A549 (cell line): ENCODE measurements at regions not wholly inside any gene's neighbourhood (a gene's known extent, or its start where the extent isn't known, plus 50 kb on each side); places are given as distances from the start of the nearest gene placed in this dataset.

ENCODE experiments used
- ATAC-seq, 2 experiments: fragments of 200-7000 bp in 1 of 2; fragments of >200 bp in 1 of 2; cut with Nextera tagmentation in 1 of 2; cut with Tn5 transposase in 1 of 2; 3 replicates each; pipeline versions ENCODE4 v1.8.0 to v1.9.1; 2018 to 2020; ENCODE audit warnings: mild to moderate bottlenecking in 1 of 2, moderate library complexity in 1 of 2
- CTCF ChIA-PET: fragments of 300-600 bp; sonication (Branson Sonifier 250); formaldehyde crosslinking; extraction: SDS; loops from one replicate; lab custom pipeline; 2021; ENCODE audit warnings: antibody characterized with exemption, inconsistent platforms; lab: Yijun Ruan, JAX
- POLR2A ChIA-PET: fragments of 350-600 bp; formaldehyde crosslinking; extraction: SDS; loops from one replicate; lab custom pipeline; 2021; ENCODE audit warnings: antibody characterized with exemption, inconsistent platforms; lab: Yijun Ruan, JAX
- DNase-seq, 2 experiments: peaks; one replicate each; pipeline versions ENCODE4 v3.0.0 to v3.0.0-alpha.2; 2011 to 2016; ENCODE audit warnings: low read depth in 1 of 2, low spot score in 1 of 2
- FAIRE-seq: peaks from 2 replicates; lab custom pipeline; 2011; peaks lifted over from hg19 to GRCh38; lab: Jason Lieb, UNC
- H3K27ac ChIP-seq, 2 experiments: fragments of >200 bp; sonication (Bioruptor Twin); formaldehyde crosslinking; 3 replicates each; pipeline ENCODE4 v1.5.1; 2016 to 2017
- H3K4me1 ChIP-seq: fragments of >200 bp; sonication (Bioruptor Twin); formaldehyde crosslinking; 3 replicates; pipeline ENCODE4 v1.6.1; 2016
- H3K4me2 ChIP-seq: fragments of >200 bp; sonication (Bioruptor Twin); formaldehyde crosslinking; 3 replicates; pipeline ENCODE4 v1.6.1; 2016
- H3K4me3 ChIP-seq: fragments of >200 bp; sonication (Bioruptor Twin); formaldehyde crosslinking; 3 replicates; pipeline ENCODE4 v1.5.1; 2016
- H3K9me3 ChIP-seq: fragments of >200 bp; sonication (Bioruptor Twin); formaldehyde crosslinking; 3 replicates; pipeline ENCODE4 v1.6.1; 2016
- BHLHE40 ChIP-seq: IDR thresholded peaks from 2 replicates; pipeline ENCODE4 v1.6.1; 2012; ENCODE audit warnings: low read depth, low read length, inconsistent platforms
- CBX8 ChIP-seq: fragments of 200-600 bp; sonication (generic); IDR thresholded peaks from 2 replicates; pipeline ENCODE4 v1.6.1; 2016
- EHF ChIP-seq: fragments of 250-450 bp; sonication (Bioruptor Pico); IDR thresholded peaks from 2 replicates; pipeline ENCODE4 v1.5.0; 2020; ENCODE audit warnings: mild to moderate bottlenecking
- EHMT2 ChIP-seq: fragments of 200-600 bp; sonication (generic); IDR thresholded peaks from 2 replicates; pipeline ENCODE4 v1.6.1; 2016; ENCODE audit warnings: antibody characterized with exemption, low read depth, mild to moderate bottlenecking, moderate library complexity
- EP300 ChIP-seq, 2 experiments: fragments of >200 bp; sonication (Bioruptor Twin); formaldehyde crosslinking; IDR thresholded peaks; 2 replicates in 1 of 2; 3 replicates in 1 of 2; pipeline ENCODE4 v1.6.1; 2016 to 2017
- FOSL2 ChIP-seq, 2 experiments: fragments of 450-650 bp in 1 of 2; fragments of >200 bp in 1 of 2; sonication (Bioruptor Twin) in 1 of 2; formaldehyde crosslinking; IDR thresholded peaks; 2 replicates each; pipeline versions ENCODE4 v1.5.0 to v1.6.1; 2016 to 2020; ENCODE audit warnings: mild to moderate bottlenecking in 1 of 2, moderate library complexity in 1 of 2
- FOXS1 ChIP-seq: fragments of 250-450 bp; sonication (Bioruptor Pico); IDR thresholded peaks from 2 replicates; pipeline ENCODE4 v1.5.0; 2020; ENCODE audit warnings: mild to moderate bottlenecking, moderate library complexity
- HDAC2 ChIP-seq: fragments of 200-600 bp; sonication (generic); IDR thresholded peaks from 2 replicates; pipeline ENCODE4 v1.6.1; 2016
- HEYL ChIP-seq: fragments of 250-450 bp; sonication (Bioruptor Pico); IDR thresholded peaks from 2 replicates; pipeline ENCODE4 v1.8.0; 2021; ENCODE audit warnings: mild to moderate bottlenecking, moderate library complexity
- HOXA7 ChIP-seq: fragments of 250-450 bp; sonication (Bioruptor Pico); IDR thresholded peaks from 2 replicates; pipeline ENCODE4 v1.5.0; 2020; ENCODE audit warnings: mild to moderate bottlenecking, moderate library complexity
- HOXB13 ChIP-seq: fragments of 250-450 bp; sonication (Bioruptor Pico); IDR thresholded peaks from 2 replicates; pipeline ENCODE4 v1.5.0; 2020; ENCODE audit warnings: low read depth, mild to moderate bottlenecking, moderate library complexity
- HOXB5 ChIP-seq: fragments of 250-450 bp; sonication (Bioruptor Pico); IDR thresholded peaks from 2 replicates; pipeline ENCODE4 v1.5.0; 2020; ENCODE audit warnings: mild to moderate bottlenecking, moderate library complexity
- KDM5A ChIP-seq: fragments of 200-600 bp; sonication (generic); IDR thresholded peaks from 2 replicates; pipeline ENCODE4 v1.6.1; 2016; ENCODE audit warnings: antibody characterized with exemption, mild to moderate bottlenecking
- POLR2A ChIP-seq: IDR thresholded peaks from 2 replicates; pipeline ENCODE4 v1.6.1; 2012; ENCODE audit warnings: mild to moderate bottlenecking, low read length
- POLR2AphosphoS2 ChIP-seq: conservative IDR thresholded peaks from 2 replicates; pipeline ENCODE4 v1.6.1; 2012; ENCODE audit warnings: low read length, improper control_type of control experiment, inconsistent platforms
- RAD21 ChIP-seq, 2 experiments: fragments of >200 bp in 1 of 2; sonication (Bioruptor Twin) in 1 of 2; formaldehyde crosslinking in 1 of 2; IDR thresholded peaks in 1 of 2; conservative IDR thresholded peaks in 1 of 2; 2 replicates in 1 of 2; 3 replicates in 1 of 2; pipeline ENCODE4 v1.6.1; 2012 to 2018; ENCODE audit warnings: inconsistent platforms in 1 of 2
- RCOR1 ChIP-seq: fragments of 150-350 bp; IDR thresholded peaks from 2 replicates; pipeline ENCODE4 v1.6.1; 2014; ENCODE audit warnings: antibody characterized with exemption, low read length, low read depth
- SMC3 ChIP-seq: fragments of >200 bp; sonication (Bioruptor Twin); formaldehyde crosslinking; IDR thresholded peaks from 3 replicates; pipeline ENCODE4 v1.6.1; 2018; ENCODE audit warnings: inconsistent platforms
- TP53 ChIP-seq: fragments of 250-450 bp; sonication (Bioruptor Pico); IDR thresholded peaks from 2 replicates; pipeline ENCODE4 v1.5.0; 2021; ENCODE audit warnings: mild to moderate bottlenecking, moderate library complexity
- ZC3H11A ChIP-seq: fragments of 450-650 bp; IDR thresholded peaks from 2 replicates; pipeline ENCODE4 v1.6.1; 2014; ENCODE audit warnings: antibody characterized with exemption, mild to moderate bottlenecking
- ZSCAN20 ChIP-seq: fragments of 250-450 bp; sonication (Bioruptor Pico); IDR thresholded peaks from 2 replicates; pipeline ENCODE4 v1.8.0; 2022; ENCODE audit warnings: mild to moderate bottlenecking, moderate library complexity
- WGBS: methylation state at CpG from one replicate; pipeline ENCODE4 v1.1.6; 2017; ENCODE audit errors: missing lambda C conversion rate; 5-methylcytosine and 5-hydroxymethylcytosine counted together
- TF ChIP-seq, protein P1 (sequence below): fragments of 250-450 bp; sonication (Bioruptor Pico); IDR thresholded peaks from 2 replicates; pipeline ENCODE4 v1.5.0; 2021; ENCODE audit warnings: mild to moderate bottlenecking, moderate library complexity, borderline replicate concordance
- TF ChIP-seq, protein P2 (sequence below): fragments of >200 bp; sonication (Bioruptor Twin); formaldehyde crosslinking; IDR thresholded peaks from 3 replicates; pipeline ENCODE4 v1.6.1; 2016
- TF ChIP-seq, protein P3 (sequence below): fragments of >200 bp; sonication (Bioruptor Twin); formaldehyde crosslinking; IDR thresholded peaks from 2 replicates; pipeline ENCODE4 v1.6.1; 2016
- TF ChIP-seq, protein P4 (sequence below): fragments of >200 bp; sonication (Bioruptor Twin); formaldehyde crosslinking; IDR thresholded peaks from 3 replicates; pipeline ENCODE4 v1.5.1; 2016

DNA sequence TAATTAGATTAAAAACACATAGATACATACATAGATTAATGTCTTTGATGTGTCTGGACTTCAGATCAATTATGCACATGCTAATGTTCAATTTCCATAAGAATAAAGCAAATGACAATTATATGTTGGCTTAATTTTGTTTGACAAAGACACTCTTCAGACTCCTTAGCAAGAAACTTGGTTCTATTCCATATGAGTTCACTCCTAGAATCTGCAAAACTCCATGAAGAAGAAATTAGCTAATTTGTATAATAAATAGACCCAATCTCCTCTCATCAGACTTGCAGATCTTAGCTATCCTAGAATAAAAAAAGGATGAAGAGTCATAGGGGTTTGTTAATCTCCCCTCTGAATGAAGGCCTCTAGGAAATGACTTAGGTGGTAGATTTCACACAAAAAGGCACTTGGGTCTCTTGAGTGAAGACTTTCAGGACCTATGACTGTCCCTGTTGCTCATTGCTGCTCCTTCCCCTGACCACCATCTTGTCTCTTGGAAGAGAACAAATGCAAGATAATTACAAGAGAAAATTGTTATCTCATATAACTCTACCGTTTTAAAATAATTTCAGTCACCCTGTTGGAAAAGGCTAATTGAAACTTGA lies 302.2 kb downstream of the EFNB2 start:
- no peak for TF ChIP-seq FOSL2 (IDR thresholded peaks at IDR 0.05)
- no peak for TF ChIP-seq FOSL2 (CRISPR knock-in tag; IDR thresholded peaks at IDR 0.05)
- TF ChIP-seq HOXA7 (CRISPR knock-in tag), result no peak
- no peak for TF ChIP-seq SMC3
- TF ChIP-seq, protein P1, sequence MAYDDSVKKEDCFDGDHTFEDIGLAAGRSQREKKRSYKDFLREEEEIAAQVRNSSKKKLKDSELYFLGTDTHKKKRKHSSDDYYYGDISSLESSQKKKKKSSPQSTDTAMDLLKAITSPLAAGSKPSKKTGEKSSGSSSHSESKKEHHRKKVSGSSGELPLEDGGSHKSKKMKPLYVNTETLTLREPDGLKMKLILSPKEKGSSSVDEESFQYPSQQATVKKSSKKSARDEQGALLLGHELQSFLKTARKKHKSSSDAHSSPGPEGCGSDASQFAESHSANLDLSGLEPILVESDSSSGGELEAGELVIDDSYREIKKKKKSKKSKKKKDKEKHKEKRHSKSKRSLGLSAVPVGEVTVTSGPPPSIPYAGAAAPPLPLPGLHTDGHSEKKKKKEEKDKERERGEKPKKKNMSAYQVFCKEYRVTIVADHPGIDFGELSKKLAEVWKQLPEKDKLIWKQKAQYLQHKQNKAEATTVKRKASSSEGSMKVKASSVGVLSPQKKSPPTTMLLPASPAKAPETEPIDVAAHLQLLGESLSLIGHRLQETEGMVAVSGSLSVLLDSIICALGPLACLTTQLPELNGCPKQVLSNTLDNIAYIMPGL (CRISPR knock-in tag), result no peak
- no peak for TF ChIP-seq ZSCAN20
- no peak for TF ChIP-seq KDM5A
- TF ChIP-seq POLR2AphosphoS2, result no peak
- no peak for TF ChIP-seq FOXS1 (CRISPR knock-in tag)
- no peak for TF ChIP-seq HEYL (CRISPR knock-in tag)
- no peak for TF ChIP-seq HOXB13 (CRISPR knock-in tag)
- no peak for TF ChIP-seq TP53 (CRISPR knock-in tag)
- TF ChIP-seq, protein P2, sequence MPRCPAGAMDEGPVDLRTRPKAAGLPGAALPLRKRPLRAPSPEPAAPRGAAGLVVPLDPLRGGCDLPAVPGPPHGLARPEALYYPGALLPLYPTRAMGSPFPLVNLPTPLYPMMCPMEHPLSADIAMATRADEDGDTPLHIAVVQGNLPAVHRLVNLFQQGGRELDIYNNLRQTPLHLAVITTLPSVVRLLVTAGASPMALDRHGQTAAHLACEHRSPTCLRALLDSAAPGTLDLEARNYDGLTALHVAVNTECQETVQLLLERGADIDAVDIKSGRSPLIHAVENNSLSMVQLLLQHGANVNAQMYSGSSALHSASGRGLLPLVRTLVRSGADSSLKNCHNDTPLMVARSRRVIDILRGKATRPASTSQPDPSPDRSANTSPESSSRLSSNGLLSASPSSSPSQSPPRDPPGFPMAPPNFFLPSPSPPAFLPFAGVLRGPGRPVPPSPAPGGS, result no peak
- TF ChIP-seq BHLHE40, result no peak
- TF ChIP-seq RCOR1, result no peak
- no peak for TF ChIP-seq EHF (CRISPR knock-in tag)
- TF ChIP-seq CBX8, result no peak
- no peak for TF ChIP-seq EHMT2
- TF ChIP-seq RAD21 (conservative IDR thresholded peaks at IDR 0.05 in 1 of 2, IDR thresholded peaks at IDR 0.05 in 1 of 2), result no peak
- TF ChIP-seq HDAC2, result no peak
- TF ChIP-seq, protein P3, sequence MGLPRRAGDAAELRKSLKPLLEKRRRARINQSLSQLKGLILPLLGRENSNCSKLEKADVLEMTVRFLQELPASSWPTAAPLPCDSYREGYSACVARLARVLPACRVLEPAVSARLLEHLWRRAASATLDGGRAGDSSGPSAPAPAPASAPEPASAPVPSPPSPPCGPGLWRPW, result no peak
- H3K9me3 ChIP-seq, result no peaks in the 10 kb centered on the region
- 13% methylated on average over 1 of the region's 1 CpG for WGBS
- POLR2A ChIA-PET, result no interaction called here
- H3K27ac ChIP-seq, result no peak overlapping the region
- no peak overlapping the region for H3K4me2 ChIP-seq
- DNase-seq (no peak), FAIRE-seq (no peak), ATAC-seq (no peak)
- H3K4me3 ChIP-seq, result no peak overlapping the region
- no peaks in the 10 kb centered on the region for H3K4me1 ChIP-seq
- CTCF ChIA-PET, result interaction anchor here (1.4 kb wide), 1 partner anchor 11 kb away, joined by 3 read pairs; no protein-coding TSS in a partner anchor

DNA sequence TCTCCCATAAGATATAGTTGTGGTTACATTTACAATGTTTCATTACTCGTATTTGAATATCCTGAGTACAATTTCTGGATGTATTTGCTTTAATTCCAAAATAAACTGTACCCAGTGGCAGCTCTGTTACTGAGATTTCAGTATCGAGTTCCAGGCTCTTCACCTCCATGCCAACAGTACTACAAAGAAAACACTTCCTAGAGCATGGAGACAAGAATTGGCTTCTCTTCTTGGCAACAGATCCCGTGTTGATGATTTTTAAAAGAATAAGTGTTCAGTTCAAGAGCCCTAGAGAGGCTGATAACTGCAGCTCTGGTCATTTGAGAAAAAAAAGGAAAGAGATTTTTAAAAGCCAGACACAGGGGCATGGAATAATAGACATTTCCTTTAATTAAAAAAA lies 302.8 kb downstream of the EFNB2 start:
- WGBS, result 27% methylated on average over 3 of the region's 3 CpGs
- Histone ChIP-seq H3K9me3 (no peaks in the 10 kb centered on the region), H3K4me1 (no peaks in the 10 kb centered on the region), H3K27ac (no peak overlapping the region), H3K4me3 (no peak overlapping the region), H3K4me2 (no peak overlapping the region)
- FAIRE-seq (no peak), DNase-seq (no peak), ATAC-seq (no peak)
- ChIA-PET CTCF (interaction anchor here (1.4 kb wide), 1 partner anchor 10 kb away, joined by 3 read pairs; no protein-coding TSS in a partner anchor), POLR2A (no interaction called here)
- TF ChIP-seq, protein P4, sequence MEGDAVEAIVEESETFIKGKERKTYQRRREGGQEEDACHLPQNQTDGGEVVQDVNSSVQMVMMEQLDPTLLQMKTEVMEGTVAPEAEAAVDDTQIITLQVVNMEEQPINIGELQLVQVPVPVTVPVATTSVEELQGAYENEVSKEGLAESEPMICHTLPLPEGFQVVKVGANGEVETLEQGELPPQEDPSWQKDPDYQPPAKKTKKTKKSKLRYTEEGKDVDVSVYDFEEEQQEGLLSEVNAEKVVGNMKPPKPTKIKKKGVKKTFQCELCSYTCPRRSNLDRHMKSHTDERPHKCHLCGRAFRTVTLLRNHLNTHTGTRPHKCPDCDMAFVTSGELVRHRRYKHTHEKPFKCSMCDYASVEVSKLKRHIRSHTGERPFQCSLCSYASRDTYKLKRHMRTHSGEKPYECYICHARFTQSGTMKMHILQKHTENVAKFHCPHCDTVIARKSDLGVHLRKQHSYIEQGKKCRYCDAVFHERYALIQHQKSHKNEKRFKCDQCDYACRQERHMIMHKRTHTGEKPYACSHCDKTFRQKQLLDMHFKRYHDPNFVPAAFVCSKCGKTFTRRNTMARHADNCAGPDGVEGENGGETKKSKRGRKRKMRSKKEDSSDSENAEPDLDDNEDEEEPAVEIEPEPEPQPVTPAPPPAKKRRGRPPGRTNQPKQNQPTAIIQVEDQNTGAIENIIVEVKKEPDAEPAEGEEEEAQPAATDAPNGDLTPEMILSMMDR, result no peak
- TF ChIP-seq EHF (CRISPR knock-in tag) (no peak), EP300 (IDR thresholded peaks at IDR 0.05) (no peak), FOSL2 (IDR thresholded peaks at IDR 0.05) (no peak), FOSL2 (CRISPR knock-in tag; IDR thresholded peaks at IDR 0.05) (no peak), POLR2A (no peak), HOXB5 (no peak), ZSCAN20 (no peak), ZC3H11A (no peak), CBX8 (no peak), HDAC2 (no peak)
- TF ChIP-seq, protein P1 (CRISPR knock-in tag), result no peak
- TF ChIP-seq, protein P2, result no peak
